ENCODE measurements at regions not wholly inside any gene's neighbourhood (a gene's known extent, or its start where the extent isn't known, plus 50 kb on each side); places are given as distances from the start of the nearest gene placed in this dataset.

DNA sequence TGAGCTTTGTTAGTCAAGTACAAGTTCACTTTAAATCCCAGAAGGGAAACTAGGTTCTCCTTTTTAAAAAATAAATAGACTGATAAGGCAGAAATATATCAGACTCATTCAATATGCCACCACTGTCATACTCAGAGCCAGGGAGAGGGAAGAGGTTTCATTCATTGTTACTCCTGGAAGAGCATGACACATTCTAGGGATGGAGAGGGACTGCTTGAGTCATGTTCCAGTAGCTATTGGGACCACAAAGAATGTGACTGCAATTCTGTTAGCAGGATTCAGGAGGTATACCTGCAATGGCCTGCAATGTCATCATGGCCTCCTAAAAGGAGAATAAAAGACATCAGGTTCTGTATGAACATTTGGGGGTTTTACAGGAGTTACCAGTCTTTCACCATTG, 167.6 kb downstream of the TFAP2B start:
- Histone ChIP-seq H3K36me3 (ENCODE audit: control insufficient read depth, insufficient read depth, low read length) (no peaks in the 10 kb centered on the region), H3K4me3 (ENCODE audit: low read depth, low read length) (no peak overlapping the region), H3K27me3 (ENCODE audit: control insufficient read depth, insufficient read depth, low read length) (no peaks in the 10 kb centered on the region)
- CTCF ChIA-PET = no interaction called here
- no peak for DNase-seq (ENCODE audit: low read depth)
- POLR2A ChIA-PET = no interaction called here
- TF ChIP-seq, protein P1, sequence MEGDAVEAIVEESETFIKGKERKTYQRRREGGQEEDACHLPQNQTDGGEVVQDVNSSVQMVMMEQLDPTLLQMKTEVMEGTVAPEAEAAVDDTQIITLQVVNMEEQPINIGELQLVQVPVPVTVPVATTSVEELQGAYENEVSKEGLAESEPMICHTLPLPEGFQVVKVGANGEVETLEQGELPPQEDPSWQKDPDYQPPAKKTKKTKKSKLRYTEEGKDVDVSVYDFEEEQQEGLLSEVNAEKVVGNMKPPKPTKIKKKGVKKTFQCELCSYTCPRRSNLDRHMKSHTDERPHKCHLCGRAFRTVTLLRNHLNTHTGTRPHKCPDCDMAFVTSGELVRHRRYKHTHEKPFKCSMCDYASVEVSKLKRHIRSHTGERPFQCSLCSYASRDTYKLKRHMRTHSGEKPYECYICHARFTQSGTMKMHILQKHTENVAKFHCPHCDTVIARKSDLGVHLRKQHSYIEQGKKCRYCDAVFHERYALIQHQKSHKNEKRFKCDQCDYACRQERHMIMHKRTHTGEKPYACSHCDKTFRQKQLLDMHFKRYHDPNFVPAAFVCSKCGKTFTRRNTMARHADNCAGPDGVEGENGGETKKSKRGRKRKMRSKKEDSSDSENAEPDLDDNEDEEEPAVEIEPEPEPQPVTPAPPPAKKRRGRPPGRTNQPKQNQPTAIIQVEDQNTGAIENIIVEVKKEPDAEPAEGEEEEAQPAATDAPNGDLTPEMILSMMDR (IDR thresholded peaks at IDR 0.05; ENCODE audit: insufficient read depth, low read depth, low read length) = no peak

DNA sequence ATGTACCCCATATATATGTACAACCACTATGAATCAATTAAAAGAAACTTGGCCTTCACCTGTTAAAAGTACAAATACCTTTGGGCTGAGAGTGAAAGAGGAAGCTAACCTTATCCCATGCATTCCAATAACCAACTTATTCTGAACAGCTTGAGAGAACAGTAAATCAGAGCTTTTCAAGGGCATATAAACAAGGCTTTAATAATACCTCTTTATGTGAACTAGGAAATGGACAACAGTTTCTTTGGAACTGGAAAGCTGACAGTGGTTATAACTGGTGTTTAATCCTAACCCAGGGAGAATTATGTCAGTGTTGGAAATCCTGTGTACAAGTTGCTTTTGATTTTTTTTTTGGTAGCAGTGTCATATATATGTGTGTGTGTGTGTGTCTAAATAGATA, 170.5 kb downstream of the TFAP2B start:
- no peak for DNase-seq (ENCODE audit: low read depth)
- H3K36me3 ChIP-seq (ENCODE audit: control insufficient read depth, insufficient read depth, low read length) = no peaks in the 10 kb centered on the region
- ChIA-PET CTCF (interaction anchor here (0.6 kb wide), 1 partner anchor 246 kb away, joined by 3 read pairs; no protein-coding TSS in a partner anchor), POLR2A (no interaction called here)
- H3K4me3 ChIP-seq (ENCODE audit: low read depth, low read length) = no peak overlapping the region
- TF ChIP-seq, protein P1 (IDR thresholded peaks at IDR 0.05; ENCODE audit: insufficient read depth, low read depth, low read length) = no peak
- no peaks in the 10 kb centered on the region for H3K27me3 ChIP-seq (ENCODE audit: control insufficient read depth, insufficient read depth, low read length)

DNA sequence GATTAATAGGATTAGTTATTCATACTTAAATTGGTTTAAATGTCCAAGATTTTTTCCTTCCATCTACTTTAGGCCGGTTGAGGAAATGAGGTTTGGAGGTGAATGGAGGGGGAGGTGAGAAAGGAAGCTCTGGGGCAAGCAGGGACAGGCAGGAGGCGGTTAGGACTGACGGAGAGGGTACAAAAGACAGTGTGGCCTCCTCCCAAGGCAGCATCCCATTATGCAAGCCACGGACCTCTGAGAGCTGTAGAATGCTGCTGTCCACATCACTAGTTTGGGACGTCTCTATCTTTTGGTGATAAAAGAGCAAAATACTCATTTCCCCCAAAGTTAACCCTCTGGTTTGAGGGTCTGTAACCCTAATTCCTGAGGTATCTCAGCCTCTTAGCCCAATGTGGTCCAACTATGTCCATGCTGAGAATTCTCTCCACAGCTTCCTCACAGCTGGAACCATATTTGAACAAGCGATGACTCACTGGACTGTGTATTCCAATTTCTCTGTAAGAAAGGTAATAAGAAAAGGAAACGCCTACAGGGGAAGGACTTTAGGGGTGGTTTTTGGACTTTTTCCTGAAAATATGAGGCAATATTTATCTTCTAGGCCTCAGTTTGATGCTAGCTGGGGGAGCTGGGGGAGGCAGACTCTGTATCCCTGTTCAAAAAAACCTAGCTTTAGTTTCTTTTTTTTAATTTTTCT, 172.2 kb downstream of the TFAP2B start:
- Histone ChIP-seq H3K4me3 (ENCODE audit: low read depth, low read length) (no peak overlapping the region), H3K27me3 (ENCODE audit: control insufficient read depth, insufficient read depth, low read length) (no peaks in the 10 kb centered on the region), H3K36me3 (ENCODE audit: control insufficient read depth, insufficient read depth, low read length) (no peaks in the 10 kb centered on the region)
- DNase-seq (ENCODE audit: low read depth) = no peak
- CTCF ChIA-PET = no interaction called here
- TF ChIP-seq, protein P1 (IDR thresholded peaks at IDR 0.05; ENCODE audit: insufficient read depth, low read depth, low read length) = no peak
- POLR2A ChIA-PET = no interaction called here

DNA sequence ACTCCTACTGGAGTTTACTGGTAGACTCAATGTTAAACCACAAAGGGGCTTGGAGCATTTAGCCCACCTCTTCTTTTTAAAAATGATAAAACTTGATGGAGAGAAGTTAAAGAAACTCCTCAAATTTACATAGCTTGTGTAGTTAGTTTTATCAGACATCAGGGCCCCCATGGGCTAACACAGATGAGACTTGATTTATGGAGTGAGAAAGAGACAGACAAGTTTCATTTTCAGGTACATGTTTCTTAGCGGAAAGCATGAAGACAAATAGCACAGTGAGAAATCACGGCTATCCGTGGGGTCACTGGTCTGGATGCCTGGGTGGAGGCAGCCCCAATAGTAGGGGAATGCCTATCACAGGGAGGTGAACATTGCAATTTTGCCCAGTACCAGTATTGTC, 173.6 kb downstream of the TFAP2B start:
- no peaks in the 10 kb centered on the region for H3K27me3 ChIP-seq (ENCODE audit: control insufficient read depth, insufficient read depth, low read length)
- H3K4me3 ChIP-seq (ENCODE audit: low read depth, low read length) = no peak overlapping the region
- no peak for DNase-seq (ENCODE audit: low read depth)
- TF ChIP-seq, protein P1 (IDR thresholded peaks at IDR 0.05; ENCODE audit: insufficient read depth, low read depth, low read length) = no peak
- no peaks in the 10 kb centered on the region for H3K36me3 ChIP-seq (ENCODE audit: control insufficient read depth, insufficient read depth, low read length)
- CTCF ChIA-PET = no interaction called here
- POLR2A ChIA-PET = no interaction called here

DNA sequence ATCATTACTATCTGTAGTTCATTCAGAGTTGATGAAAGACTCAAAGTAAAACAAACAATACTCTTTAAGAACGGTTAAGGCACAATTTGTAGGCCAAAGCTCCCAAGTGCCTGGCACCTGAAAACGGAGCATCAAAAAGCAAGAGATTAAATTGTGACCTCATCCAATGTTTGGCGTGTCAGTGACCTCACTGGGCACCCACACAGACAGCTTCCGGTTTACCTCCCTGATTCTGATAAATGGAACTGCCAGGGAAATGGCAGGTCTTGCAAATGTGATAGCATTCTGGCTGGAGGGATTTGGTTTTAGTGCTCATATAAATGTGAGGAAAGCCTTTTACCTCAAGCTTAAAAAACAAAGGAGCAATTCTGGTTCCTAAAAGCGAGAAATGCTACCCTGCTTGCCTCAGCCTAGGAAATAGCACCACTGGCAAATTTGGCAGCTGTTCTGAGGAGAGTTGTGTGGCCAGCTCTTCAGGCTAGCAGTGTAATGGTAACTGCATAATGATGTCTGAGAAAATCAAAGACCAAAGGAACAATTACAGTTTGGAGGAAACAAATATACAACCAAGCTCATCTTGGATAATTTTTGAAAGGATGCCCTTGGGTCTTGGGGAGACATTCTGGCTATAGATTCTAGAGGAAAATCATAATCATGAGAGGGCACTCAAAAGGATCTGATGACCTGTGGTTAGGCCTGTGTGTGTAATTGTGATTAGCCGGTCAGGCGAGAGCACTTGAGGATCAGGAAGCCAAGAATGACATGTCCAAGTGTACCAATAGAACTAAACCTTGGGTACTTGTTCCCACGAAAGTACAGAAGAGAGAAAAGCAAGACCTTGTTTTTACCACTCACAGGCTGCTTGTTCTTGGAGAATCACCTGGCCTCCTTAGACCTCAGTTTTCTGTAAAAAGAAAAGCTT, 174.3 kb downstream of the TFAP2B start:
- H3K4me3 ChIP-seq (ENCODE audit: low read depth, low read length) = no peak overlapping the region
- DNase-seq (ENCODE audit: low read depth) = no peak
- ChIA-PET POLR2A (no interaction called here), CTCF (no interaction called here)
- no peaks in the 10 kb centered on the region for H3K36me3 ChIP-seq (ENCODE audit: control insufficient read depth, insufficient read depth, low read length)
- TF ChIP-seq, protein P1 (IDR thresholded peaks at IDR 0.05; ENCODE audit: insufficient read depth, low read depth, low read length) = no peak
- no peaks in the 10 kb centered on the region for H3K27me3 ChIP-seq (ENCODE audit: control insufficient read depth, insufficient read depth, low read length)

All from BJ (cell line).